Gastrocnemius medialis (tissue), 4 donors: ENCODE measurements at regions not wholly inside any gene's neighbourhood (a gene's known extent, or its start where the extent isn't known, plus 50 kb on each side); places are given as distances from the start of the nearest gene placed in this dataset.
"Not testable (repeated sequence)": the region's sequence is repeated elsewhere in the genome, so short reads cannot be mapped to it uniquely, and the experiment has no call there.

ENCODE experiments used
- ATAC-seq, 2 donors: fragments of 150-250 bp; one replicate each; pipeline ENCODE4 v1.9.1; 2016
- DNase-seq, 2 donors: peaks; one replicate each; pipeline ENCODE4 v3.0.0-alpha.2; 2019
- H3K27ac ChIP-seq, 4 donors: fragments of 200-600 bp; sonication (generic); 1 replicate in 1 of 4; 2 replicates in 3 of 4; pipeline ENCODE4 v1.5.1; 2016 to 2018; ENCODE audit warnings: mild to moderate bottlenecking in 2 of 4, moderate library complexity in 1 of 4
- H3K27me3 ChIP-seq, 3 donors: fragments of 200-600 bp; sonication (generic) in 2 of 3; 1 replicate in 1 of 3; 2 replicates in 2 of 3; pipeline versions ENCODE4 v1.5.1 to v1.6.0; 2016 to 2019; ENCODE audit warnings: mild to moderate bottlenecking in 1 of 3, moderate library complexity in 1 of 3
- H3K36me3 ChIP-seq, 2 donors: fragments of 200-600 bp; sonication (generic) in 1 of 2; one replicate each; pipeline ENCODE4 v1.5.1; 2017 to 2018
- H3K4me1 ChIP-seq, 2 donors: fragments of 200-600 bp; sonication (generic) in 1 of 2; one replicate each; pipeline ENCODE4 v1.5.1; 2016 to 2017; ENCODE audit warnings: mild to moderate bottlenecking in 2 of 2
- H3K4me3 ChIP-seq, 4 donors: fragments of 200-600 bp; sonication (generic) in 3 of 4; 1 replicate in 1 of 4; 2 replicates in 3 of 4; pipeline ENCODE4 v1.5.1; 2016 to 2019; ENCODE audit warnings: mild to moderate bottlenecking in 2 of 4
- H3K9me3 ChIP-seq, 3 donors: fragments of 200-600 bp; sonication (generic) in 2 of 3; 1 replicate in 1 of 3; 2 replicates in 2 of 3; pipeline ENCODE4 v1.5.1; 2016 to 2019
- CTCF ChIP-seq, 5 experiments: fragments of 450-650 bp in 3 of 5; fragments of 200-600 bp in 2 of 5; sonication (generic) in 2 of 5; IDR thresholded peaks in 4 of 5; conservative IDR thresholded peaks in 1 of 5; 1 replicate in 4 of 5; 2 replicates in 1 of 5; pipeline ENCODE4 v1.5.1; 2016 to 2019; ENCODE audit warnings: antibody characterized with exemption in 5 of 5, mild to moderate bottlenecking in 3 of 5, moderate library complexity in 3 of 5
- POLR2A ChIP-seq, 2 donors: fragments of 450-650 bp; IDR thresholded peaks; one replicate each; pipeline ENCODE4 v1.6.1; 2017; ENCODE audit warnings: antibody characterized with exemption in 2 of 2, mild to moderate bottlenecking in 2 of 2, moderate library complexity in 2 of 2
- in situ Hi-C, 4 donors: fragments of 200-750 bp; cut with MboI; loops; one replicate each; pipeline versions ENCODE4 v1.15.0 to v1.8.0; 2017; ENCODE audit warnings: low sequenced_read_pairs in 4 of 4
- intact Hi-C: fragments of 100-400 bp; cut with DNase I; formaldehyde crosslinking; loops from one replicate; pipeline ENCODE4 v1.15.1; 2023; ENCODE audit warnings: low total_unique reads

GRCh38 chr13:56515441-56515840 lies 625.3 kb upstream of the PRR20A start:
- ATAC-seq, result no peak

DNA sequence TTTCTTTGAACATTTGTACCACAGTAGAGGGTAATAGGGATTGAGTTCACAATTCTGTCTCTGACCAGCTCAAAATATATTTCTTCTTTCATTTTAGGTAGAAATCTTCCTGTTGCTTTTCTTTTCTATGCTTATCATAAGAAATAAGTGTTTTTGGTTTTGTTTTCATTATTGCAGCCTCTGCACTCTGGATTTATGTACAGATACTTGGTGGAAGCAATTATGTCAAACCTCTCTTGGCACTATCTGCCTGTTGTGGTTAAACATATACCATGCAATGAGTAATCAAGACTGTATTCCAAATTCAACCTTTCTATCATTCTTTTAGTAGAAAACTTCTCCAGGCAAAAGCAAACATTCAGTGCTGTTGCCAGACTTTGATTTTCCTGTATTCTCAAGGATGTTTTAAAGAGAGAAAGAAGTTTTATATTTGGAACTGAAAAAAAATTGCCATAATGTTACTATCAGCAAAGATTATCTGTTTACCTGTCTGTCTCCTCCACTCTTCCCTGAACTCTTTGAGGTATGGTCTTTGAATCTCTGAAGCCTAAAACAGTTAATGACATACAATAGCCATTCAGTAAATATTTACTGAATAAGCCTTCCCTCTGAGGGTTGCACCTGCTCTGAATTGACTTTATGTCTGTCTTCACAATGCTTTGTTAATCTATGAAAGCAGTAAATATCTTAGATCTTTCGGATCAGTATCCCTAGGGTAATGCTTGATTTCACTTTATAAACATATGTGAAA lies 612.5 kb upstream of the PRR20A start:
- intact Hi-C loops, result no loop called here
- Histone ChIP-seq H3K36me3 (no peaks in the 10 kb centered on the region), H3K27me3 (no peaks in the 10 kb centered on the region)

More at GRCh38 chr13:56515441-56515840, 625.3 kb upstream of the PRR20A start:
- Histone ChIP-seq H3K36me3 (no peaks in the 10 kb centered on the region), H3K27ac (no peak overlapping the region), H3K9me3 (no peaks in the 10 kb centered on the region), H3K27me3 (no peaks in the 10 kb centered on the region), H3K4me1 (no peaks in the 10 kb centered on the region), H3K4me3 (no peak overlapping the region)
- TF ChIP-seq POLR2A (IDR thresholded peaks at IDR 0.05) (no peak), CTCF (IDR thresholded peaks at IDR 0.05 in 4 of 5, conservative IDR thresholded peaks at IDR 0.05 in 1 of 5) (no peak)
- in situ Hi-C loops, result no loop called here
- no peak for DNase-seq
- intact Hi-C loops, result no loop called here

GRCh38 chr13:56530096-56530495 lies 610.6 kb upstream of the PRR20A start:
- Histone ChIP-seq H3K4me3 (no peak overlapping the region), H3K27me3 (no peaks in the 10 kb centered on the region), H3K36me3 (no peaks in the 10 kb centered on the region), H3K9me3 (no peaks in the 10 kb centered on the region), H3K27ac (no peak overlapping the region), H3K4me1 (no peaks in the 10 kb centered on the region)
- intact Hi-C loops, result no loop called here
- TF ChIP-seq POLR2A (IDR thresholded peaks at IDR 0.05) (no peak), CTCF (IDR thresholded peaks at IDR 0.05 in 4 of 5, conservative IDR thresholded peaks at IDR 0.05 in 1 of 5) (no peak)
- in situ Hi-C loops, result no loop called here
- DNase-seq (no peak), ATAC-seq (no peak)

More for the DNA sequence above, 612.5 kb upstream of the PRR20A start:
- no peaks in the 10 kb centered on the region for H3K4me1 ChIP-seq
- no peak overlapping the region for H3K27ac ChIP-seq
- no peak for DNase-seq
- H3K4me3 ChIP-seq, result no peak overlapping the region
- in situ Hi-C loops, result no loop called here
- H3K9me3 ChIP-seq, result no peaks in the 10 kb centered on the region
- TF ChIP-seq POLR2A (IDR thresholded peaks at IDR 0.05) (no peak), CTCF (IDR thresholded peaks at IDR 0.05 in 4 of 5, conservative IDR thresholded peaks at IDR 0.05 in 1 of 5) (no peak)
- no peak for ATAC-seq

DNA sequence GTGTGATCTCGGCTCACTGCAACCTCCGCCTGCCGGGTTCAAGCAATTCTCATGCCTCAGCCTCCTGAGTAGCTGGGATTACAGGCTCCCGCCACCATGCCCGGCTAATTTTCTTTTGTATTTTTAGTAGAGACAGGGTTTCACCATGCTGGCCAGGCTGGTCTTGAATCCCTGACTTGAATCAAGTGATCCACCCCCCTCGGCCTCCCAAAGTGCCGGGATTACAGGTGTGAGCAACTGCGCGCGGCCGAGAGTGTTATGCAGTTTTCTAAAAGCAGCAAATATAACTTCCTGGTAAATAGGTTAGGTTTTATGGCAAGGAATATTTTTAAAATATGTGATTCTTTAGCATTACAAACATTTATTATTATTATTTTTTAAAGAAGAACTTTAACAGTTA lies 592.8 kb upstream of the PRR20A start:
- intact Hi-C loops, H3K4me1 ChIP-seq, DNase-seq, H3K27me3 ChIP-seq, H3K27ac ChIP-seq, in situ Hi-C loops, H3K36me3 ChIP-seq, ATAC-seq, H3K4me3 ChIP-seq, H3K9me3 ChIP-seq: not testable (repeated sequence)

DNA sequence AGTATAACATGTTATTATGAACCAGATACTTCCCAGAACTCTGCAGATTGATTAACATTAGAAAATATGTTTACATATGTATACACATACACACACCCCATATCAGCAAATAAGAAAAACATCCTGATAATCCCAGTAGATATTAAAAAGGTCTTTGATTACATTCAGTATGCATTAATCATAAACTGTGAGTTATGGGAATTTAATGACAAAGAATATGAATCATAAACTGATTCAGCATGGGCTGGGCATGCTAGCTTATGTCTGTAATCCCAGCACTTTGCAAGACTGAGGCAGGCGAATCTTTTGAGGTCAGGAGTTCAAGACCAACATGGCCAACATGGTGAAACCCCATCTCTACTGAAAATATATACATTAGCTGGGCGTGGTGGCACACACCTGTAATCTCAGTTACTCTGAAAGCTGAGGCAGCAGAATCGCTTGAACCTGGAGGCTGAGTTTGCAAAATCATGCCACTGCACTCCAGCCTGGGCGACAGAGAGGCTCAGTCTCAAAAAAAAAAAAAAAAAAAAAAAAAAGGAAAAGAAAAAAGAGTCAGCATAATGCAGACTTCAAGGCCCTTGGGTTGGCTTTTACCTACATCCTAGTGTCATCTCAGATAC lies 581.9 kb upstream of the PRR20A start:
- Histone ChIP-seq H3K27ac (no peak overlapping the region), H3K4me1 (no peaks in the 10 kb centered on the region), H3K27me3 (no peaks in the 10 kb centered on the region), H3K4me3 (no peak overlapping the region), H3K36me3 (no peaks in the 10 kb centered on the region), H3K9me3 (peaks cover 0 to 8% (median 0%) of the 10 kb centered on the region in 3 donors)
- DNase-seq (no peak), ATAC-seq (no peak)
- in situ Hi-C loops (no loop called here), intact Hi-C loops (no loop called here)
- TF ChIP-seq CTCF (IDR thresholded peaks at IDR 0.05 in 4 of 5, conservative IDR thresholded peaks at IDR 0.05 in 1 of 5) (no peak), POLR2A (IDR thresholded peaks at IDR 0.05) (no peak)
